Skeletal muscle cell (primary cell): ENCODE measurements at regions not wholly inside any gene's neighbourhood (a gene's known extent, or its start where the extent isn't known, plus 50 kb on each side); places are given as distances from the start of the nearest gene placed in this dataset.
A peak's percentile ranks its signal among the peaks of the same experiment; 100 is the strongest.
"Not testable (repeated sequence)": the region's sequence is repeated elsewhere in the genome, so short reads cannot be mapped to it uniquely, and the experiment has no call there.

Source experiments
- DNase-seq: peaks from one replicate; pipeline ENCODE4 v3.0.0-alpha.2; 2010; ENCODE audit warnings: low read depth
- H3K4me3 ChIP-seq: 2 replicates; pipeline ENCODE4 v1.5.1; 2011; ENCODE audit warnings: low read depth, mild to moderate bottlenecking, control low read depth, low read length, moderate library complexity

DNA sequence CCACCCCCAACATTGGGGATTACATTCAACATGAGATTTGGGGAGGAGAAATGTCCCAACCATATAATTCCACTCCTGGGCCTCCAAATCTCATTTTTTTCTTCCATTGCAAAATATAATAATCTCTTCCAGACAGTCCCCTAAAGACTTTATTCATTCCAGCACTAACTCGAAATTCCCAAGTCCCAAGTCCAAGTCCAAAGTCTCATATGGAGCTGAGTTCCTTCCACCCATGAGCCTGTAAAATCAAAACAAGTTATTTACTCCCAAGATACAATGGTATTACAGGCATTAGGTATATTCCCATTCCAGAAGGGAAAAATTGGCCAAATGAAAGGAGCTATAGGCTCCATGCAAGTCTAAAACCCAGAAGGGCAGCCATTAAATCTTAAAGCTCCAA, 56.7 kb downstream of the P2RY1 start:
- no peak overlapping the region for H3K4me3 ChIP-seq
- no peak for DNase-seq

- DNase-seq, result no peak
- H3K4me3 ChIP-seq, result no peak overlapping the region
Measured at GRCh38 chr3:152892446-152892845, 57.5 kb downstream of the P2RY1 start.

DNA sequence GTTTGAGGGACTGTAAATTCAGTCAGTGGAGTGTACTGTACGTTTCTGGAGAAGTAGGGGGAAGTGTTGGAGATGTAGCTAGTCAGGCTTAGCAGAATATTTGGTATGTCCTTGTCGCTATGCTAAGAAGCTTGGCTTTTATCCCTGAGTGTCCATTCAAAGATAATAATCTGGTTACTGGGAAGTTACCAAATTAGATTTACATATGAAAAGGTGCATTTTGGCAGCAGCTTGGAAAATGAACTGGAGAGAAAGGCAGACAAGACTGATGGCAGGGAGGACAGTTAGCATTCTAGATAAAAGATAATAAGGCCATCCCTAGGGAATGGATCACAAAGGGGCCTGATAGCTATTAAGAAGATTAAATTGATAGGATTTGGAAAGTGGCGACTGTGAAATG, 58.7 kb downstream of the P2RY1 start:
- H3K4me3 ChIP-seq, result no peak overlapping the region
- no peak for DNase-seq

- H3K4me3 ChIP-seq, result no peak overlapping the region
- no peak for DNase-seq
Measured at GRCh38 chr3:152899306-152899705, 64.4 kb downstream of the P2RY1 start.

- no peak overlapping the region for H3K4me3 ChIP-seq
- DNase-seq, result no peak
Measured at GRCh38 chr3:152902141-152902669, 67.3 kb downstream of the P2RY1 start.

GRCh38 chr3:152905631-152906030, 70.7 kb downstream of the P2RY1 start:
- no peak for DNase-seq
- no peak overlapping the region for H3K4me3 ChIP-seq

DNA sequence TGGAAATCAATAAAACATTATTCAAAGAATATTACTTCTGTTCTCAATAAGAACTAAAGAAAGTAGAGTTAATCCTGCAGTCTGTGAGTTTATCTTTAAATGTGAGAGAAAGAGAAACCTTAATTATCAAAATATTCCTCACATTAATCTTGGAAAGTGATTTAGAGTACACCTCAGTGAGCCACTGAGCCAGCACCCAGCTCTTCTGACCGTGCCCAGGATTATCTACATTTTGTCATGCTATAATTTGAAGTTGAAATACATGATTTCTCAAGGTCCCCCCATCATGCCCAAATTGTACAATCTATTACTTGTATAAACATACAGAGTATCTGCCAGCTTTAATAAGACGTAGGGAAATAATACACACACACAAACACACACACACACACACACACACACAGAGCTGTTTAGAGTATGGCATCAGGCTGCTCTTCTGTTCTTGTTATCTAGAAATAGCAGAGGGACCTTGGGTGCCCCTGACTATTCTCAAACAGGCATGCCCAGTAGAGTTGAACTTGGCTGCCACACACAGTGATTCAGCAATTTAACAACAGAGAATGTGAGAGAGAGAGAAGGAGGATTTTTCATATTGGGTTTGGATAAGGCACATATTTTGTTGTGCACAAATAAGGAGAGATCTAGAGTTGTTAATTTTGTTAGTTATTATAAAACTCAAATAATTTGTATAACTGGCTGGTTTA, 74.4 kb downstream of the P2RY1 start:
- DNase-seq, result peak; percentile 23
- no peak overlapping the region for H3K4me3 ChIP-seq

DNA sequence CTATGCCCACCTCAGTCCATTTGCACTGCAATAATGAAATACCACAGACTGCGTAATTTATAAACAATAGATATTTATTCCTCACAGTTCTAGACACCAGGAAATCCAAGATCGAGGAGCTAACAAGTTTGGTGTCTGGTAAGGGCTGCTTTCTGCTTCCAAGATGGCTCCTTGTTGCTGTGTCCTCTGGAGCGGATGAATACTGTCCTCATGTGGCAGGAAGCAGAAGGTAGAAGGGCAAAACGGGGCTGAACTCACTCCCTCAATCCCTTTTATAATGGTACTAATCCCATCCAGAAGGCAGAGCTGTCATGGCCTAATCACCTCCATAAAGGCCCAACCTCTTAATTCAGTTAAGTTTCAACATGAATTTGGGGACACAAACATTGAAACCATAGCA, 75.3 kb downstream of the P2RY1 start:
- DNase-seq, result no peak
- H3K4me3 ChIP-seq, result no peak overlapping the region

DNA sequence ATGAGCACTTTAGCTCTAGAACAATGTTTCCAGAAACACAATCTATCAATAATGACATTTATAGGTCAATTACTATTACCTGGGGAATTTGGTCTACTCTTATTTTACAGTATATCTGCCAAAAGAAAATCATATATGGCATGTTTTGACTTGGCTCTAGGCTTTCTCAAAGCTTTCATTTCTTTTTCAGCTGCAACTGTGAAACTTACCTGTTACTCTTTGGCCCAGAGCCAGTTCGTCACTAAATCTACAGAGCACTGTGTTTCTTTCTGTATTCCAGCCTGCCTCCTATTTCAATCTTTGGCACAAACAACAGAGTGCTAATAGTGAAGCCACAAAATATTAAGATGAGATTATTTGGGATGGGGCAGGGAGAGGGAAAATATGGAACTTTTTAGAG, 76.0 kb downstream of the P2RY1 start:
- H3K4me3 ChIP-seq, result no peak overlapping the region
- no peak for DNase-seq

- H3K4me3 ChIP-seq, DNase-seq: not testable (repeated sequence)
Measured at GRCh38 chr3:152914743-152915142, 79.8 kb downstream of the P2RY1 start.

GRCh38 chr3:152915695-152916094, 80.8 kb downstream of the P2RY1 start:
- no peak overlapping the region for H3K4me3 ChIP-seq
- no peak for DNase-seq

- H3K4me3 ChIP-seq, result no peak overlapping the region
- no peak for DNase-seq
Measured at GRCh38 chr3:152916753-152917279, 81.9 kb downstream of the P2RY1 start.

DNA sequence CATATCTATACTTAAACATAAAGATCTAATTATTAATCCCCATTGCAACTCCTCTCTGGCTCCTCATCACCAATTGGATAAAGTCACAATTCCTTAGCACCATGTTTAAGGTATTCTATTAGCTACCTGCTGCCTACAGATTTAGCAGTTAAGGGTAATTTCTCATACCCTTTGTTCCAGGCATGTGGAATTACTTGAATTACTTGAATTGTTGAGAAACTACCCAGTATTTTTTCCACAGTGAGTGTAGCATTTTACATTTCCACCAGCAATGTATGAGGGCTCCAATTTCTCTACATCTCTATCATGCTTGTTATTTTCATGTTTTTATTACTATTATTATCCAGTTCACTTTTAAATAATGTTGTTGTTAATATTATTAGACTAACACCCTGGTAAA, 86.4 kb downstream of the P2RY1 start:
- DNase-seq, result no peak

GRCh38 chr3:152922554-152922953, 87.6 kb downstream of the P2RY1 start:
- no peak for DNase-seq
- H3K4me3 ChIP-seq, result no peak overlapping the region

More for the DNA sequence above, 86.4 kb downstream of the P2RY1 start:
- H3K4me3 ChIP-seq, result no peak overlapping the region

- H3K4me3 ChIP-seq, result no peak overlapping the region
- no peak for DNase-seq
Measured at GRCh38 chr3:152927131-152927530, 92.2 kb downstream of the P2RY1 start.

DNA sequence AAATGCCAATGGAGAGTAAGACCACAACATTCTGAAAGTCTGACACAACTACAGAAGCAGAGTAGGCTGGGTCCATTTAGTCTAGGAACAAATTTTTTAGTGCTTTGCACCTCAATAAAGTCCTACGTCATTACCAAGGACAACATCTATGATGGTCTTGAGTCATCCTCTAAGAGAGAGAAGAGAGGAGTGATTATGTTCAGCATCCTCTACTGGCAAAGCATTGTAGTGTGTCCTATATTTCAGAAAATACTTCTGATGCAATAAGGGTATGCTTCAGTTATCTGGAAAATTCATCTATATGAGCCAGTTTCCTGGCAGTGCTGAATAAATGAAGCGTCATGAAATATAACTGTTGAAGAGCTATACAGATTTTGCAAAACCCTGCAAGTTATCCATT, 95.6 kb downstream of the P2RY1 start:
- DNase-seq, result no peak
- no peak overlapping the region for H3K4me3 ChIP-seq

DNA sequence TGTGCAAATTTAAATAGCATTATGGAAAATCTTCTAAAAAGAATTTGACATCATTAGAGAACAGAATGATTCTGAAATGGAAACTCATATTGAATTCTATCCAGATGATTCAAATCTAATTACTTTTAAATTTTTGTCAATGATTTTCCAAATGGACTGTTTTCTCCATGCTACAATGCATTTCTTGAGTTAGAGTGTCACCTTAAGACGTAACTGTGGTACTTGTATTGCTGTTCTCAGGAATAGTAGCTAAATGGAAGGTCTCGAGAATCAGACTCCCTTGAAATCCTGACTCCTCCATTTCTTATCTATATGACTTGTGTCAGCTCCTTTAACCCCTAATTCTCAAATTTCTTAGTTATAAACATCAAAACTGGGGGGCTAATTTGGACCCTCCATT, 102.3 kb downstream of the P2RY1 start:
- no peak for DNase-seq

DNA sequence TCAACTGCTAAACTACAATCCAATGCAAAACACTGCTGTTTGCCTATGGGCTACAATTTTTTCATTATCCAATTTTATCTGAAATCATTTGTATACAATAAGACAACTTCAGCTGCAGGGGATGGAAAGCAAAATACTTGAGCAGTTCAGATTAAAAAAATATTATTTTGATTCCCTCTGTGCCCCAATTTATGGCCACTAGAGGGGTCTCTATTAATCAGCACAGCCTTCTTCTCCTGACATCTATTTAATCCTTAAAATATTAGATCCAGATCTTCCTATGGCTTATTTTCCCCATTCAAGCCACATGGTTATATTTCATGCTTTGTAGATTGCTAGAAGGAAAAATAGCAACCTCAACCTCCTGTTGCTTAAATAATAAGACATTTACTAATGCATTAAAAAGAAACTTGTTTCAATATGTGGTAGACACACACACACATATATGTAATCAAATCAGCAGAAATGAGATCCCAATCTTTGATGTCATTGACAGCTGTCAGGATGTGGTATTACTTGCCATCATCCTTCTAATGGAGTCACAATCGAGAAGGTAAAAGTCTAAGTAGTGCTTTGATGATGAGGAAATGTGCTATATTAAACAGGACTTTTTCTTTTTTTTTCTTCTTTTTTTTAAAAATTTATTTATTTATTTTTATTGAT, 104.2 kb downstream of the P2RY1 start:
- H3K4me3 ChIP-seq, result no peak overlapping the region
- DNase-seq, result no peak

More for the DNA sequence above, 102.3 kb downstream of the P2RY1 start:
- no peak overlapping the region for H3K4me3 ChIP-seq

- DNase-seq, result no peak
- H3K4me3 ChIP-seq, result no peak overlapping the region
Measured at GRCh38 chr3:152941859-152942258, 106.9 kb downstream of the P2RY1 start.

GRCh38 chr3:152942366-152942765, 107.4 kb downstream of the P2RY1 start:
- no peak overlapping the region for H3K4me3 ChIP-seq
- peak; percentile 1 for DNase-seq

DNA sequence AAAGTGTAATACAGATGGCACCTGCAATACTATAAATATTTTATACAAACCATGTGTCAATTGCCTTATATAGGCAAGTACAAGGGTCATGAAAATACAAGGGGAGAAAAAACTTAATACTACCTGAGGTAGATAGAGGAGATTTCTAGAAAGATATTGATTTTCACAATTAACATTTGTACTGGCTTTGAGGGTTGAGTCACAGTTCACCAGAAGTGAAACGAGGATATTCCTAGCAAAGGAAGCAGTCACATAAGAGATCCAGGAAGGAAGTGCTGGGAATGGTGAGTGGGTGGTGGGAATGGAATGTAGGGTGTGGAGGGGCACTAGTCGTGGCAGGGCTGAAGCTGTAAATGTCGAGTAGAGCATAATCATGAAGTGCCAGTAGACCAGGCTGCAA, 108.7 kb downstream of the P2RY1 start:
- no peak for DNase-seq
- no peak overlapping the region for H3K4me3 ChIP-seq
